Epidermal melanocyte (primary cell): ENCODE measurements at regions not wholly inside any gene's neighbourhood (a gene's known extent, or its start where the extent isn't known, plus 50 kb on each side); places are given as distances from the start of the nearest gene placed in this dataset.
"Not testable (repeated sequence)": the region's sequence is repeated elsewhere in the genome, so short reads cannot be mapped to it uniquely, and the experiment has no call there.

Experiments used
- DNase-seq: peaks from one replicate; pipeline ENCODE4 v3.0.0; 2011; ENCODE audit warnings: low spot score; ENCODE audit not compliant: insufficient read length

DNA sequence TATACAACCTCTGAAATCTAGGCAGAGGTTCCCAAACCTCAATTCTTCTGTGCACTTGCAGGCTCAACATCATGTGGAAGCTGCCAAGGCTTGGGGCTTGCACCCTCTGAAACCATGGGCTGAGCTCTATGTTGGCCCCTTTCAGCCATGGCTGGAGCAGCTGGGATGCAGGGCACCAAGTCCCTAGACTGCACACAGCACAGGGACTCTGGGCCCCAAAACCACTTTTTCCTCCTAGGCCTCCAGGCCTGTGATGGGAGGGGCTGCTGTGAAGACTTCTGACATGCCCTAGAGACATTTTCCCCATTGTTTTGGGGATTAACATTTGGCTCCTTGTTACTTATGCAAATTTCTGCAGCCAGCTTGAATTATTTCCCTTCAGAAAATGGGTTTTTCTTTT, 250.4 kb downstream of the ERMARD start:
- not testable (repeated sequence) for DNase-seq

GRCh38 chr6:170000071-170000843, 248.8 kb downstream of the ERMARD start:
- DNase-seq, result no peak

- DNase-seq, result no peak
These were observed 247.9 kb downstream of the ERMARD start for GRCh38 chr6:169999367-169999766.

DNA sequence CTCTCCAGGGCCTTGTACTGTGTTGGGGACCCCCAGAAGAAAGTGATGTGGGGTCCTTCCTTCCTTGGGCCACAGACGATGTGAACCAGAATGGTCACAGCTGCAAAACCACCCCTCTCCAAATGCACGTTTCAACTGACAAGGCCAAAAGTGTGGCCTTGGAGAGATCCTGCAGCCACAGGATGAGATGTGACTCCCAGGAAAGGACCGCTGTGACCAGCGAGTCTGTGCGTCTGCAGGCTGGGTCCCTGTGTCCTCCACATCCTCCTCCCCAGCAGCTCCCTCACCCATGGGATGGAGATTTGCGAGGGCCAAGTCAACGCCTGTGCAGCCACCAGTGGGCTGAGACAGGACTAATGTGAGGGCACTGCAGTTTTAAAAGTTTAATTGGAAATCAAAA, 247.0 kb downstream of the ERMARD start:
- no peak for DNase-seq

DNA sequence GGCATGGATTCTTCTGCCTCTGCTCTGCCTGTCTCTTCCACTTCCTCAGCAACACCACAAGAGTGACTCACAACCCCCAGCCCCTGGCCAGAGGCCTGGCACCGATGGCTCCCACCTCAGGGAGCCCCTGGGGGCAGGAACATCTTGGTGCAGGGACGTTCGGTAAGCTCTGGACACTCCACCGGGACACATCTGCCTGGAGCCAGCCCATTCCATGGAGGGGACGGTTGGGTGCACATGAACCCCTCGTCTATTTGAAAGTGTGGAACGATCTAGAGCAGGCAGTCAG, 246.5 kb downstream of the ERMARD start:
- DNase-seq, result no peak

GRCh38 chr6:169997187-169997929, 245.9 kb downstream of the ERMARD start:
- DNase-seq, result no peak

GRCh38 chr6:169996378-169997051, 245.1 kb downstream of the ERMARD start:
- no peak for DNase-seq

GRCh38 chr6:169994739-169995138, 243.3 kb downstream of the ERMARD start:
- DNase-seq, result no peak

GRCh38 chr6:169993861-169994481, 242.5 kb downstream of the ERMARD start:
- no peak for DNase-seq

DNA sequence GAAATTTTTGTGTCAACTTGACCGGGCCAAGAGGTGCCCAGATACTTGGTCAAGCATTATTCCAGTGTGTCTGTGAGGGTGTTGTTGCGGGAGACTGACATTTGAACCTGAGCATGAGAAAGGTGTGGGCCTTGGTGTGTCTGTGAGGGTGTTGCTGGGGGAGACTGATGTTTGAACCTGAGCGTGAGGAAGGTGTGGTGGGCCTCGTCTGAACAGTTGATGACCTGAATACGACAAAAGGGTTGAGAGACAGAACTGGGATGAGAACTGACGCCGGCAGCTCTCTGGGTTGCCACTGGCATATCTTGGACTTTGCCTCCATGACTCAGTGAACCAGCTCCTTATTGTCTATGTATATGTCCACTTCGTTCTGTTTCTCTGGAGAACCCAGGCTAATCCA, 240.5 kb downstream of the ERMARD start:
- DNase-seq, result no peak

DNA sequence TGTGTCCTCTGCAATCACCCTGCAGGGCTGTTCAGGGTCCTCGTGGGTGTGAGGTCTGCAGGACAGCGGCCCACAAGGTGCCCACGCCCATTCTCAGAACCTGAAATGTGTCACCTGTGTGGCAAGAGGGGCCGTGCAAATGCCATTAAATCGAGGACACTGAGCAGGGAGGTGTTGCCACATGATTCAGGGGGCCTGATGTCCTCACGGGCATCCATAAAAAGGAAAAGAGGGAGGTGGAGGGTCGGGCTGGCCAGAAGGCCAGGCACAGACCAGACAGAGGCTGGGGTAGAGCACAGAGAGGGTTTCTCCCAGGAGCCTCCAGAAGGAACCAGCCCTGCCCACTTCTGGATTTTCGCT, 239.6 kb downstream of the ERMARD start:
- DNase-seq, result no peak

- no peak for DNase-seq
These were observed 238.9 kb downstream of the ERMARD start for GRCh38 chr6:169990095-169991030.

- DNase-seq, result no peak
These were observed 238.2 kb downstream of the ERMARD start for GRCh38 chr6:169989594-169989993.

DNA sequence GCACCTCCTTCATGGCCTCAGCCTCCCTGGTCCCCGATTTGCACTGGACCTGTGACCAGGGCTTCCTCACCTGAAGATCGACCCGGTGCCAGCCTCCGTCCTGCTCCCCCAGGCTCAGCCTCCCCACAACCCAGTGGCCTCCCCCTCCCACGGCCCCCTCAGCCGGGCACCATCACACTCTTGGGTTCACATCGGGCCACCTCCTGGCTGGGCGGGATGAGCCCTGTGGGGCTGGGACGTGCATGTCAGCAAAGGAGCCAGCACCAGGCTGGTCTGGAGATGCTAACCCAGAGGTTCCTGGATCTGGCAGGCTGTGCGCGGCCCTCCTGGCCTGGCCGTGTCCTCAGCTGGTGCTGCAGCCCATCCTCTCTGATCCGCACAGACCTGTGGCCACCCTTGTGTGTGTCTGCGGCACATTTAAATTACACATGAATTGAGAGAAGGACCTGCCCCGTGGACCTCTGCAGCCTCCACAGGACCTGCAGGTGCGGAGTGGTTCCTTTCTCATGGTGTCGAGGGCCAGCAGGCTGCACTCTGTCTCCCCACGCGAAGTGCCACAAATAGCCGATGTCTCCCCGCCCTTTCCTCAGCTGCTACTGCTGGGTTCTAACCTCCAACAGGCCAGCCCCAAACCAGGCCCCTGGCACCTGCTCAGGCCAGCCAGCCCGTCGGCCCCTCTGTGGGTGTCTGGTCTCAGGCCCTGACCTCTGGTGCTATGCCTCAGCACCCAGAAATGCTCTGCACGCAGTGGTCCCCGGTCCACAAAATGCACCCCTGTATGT, 237.5 kb downstream of the ERMARD start:
- no peak for DNase-seq

DNA sequence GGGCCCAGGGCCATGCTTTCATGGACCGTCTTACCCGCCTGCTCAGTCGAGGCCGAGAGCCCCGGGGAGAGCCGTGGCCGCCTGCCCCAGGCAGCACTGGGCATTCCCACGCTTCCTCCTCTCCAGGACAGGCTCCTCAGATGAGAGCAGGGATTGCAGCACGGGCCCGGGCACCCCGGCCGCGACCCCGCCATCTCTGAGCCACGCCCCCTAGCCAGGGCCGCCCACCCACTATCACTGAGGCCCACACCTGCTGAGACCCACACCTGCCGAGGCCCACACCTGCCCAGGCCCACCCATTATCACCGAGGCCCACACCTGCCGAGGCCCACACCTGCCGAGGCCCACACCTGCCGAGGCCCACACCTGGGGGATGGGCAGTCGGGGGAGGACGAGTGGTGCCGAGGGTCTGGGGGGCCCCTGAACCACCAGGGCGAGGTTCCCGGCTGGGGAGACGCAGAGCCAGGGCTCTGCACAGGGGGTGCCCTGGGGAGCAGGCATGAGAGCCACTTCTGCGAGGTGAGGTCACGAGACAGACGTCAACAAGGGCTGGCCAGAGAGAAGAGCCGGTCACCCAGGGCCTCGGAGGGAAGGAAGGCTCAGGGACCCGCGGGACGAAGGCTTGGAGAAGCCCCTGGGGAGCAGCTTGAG, 235.6 kb downstream of the ERMARD start:
- no peak for DNase-seq

GRCh38 chr6:169986171-169986847, 234.9 kb downstream of the ERMARD start:
- no peak for DNase-seq

- DNase-seq, result no peak
These were observed 233.9 kb downstream of the ERMARD start for GRCh38 chr6:169985121-169986015.
